ENCODE measurements at regions not wholly inside any gene's neighbourhood (a gene's known extent, or its start where the extent isn't known, plus 50 kb on each side); places are given as distances from the start of the nearest gene placed in this dataset.

GRCh38 chr12:33832900-33833299, 189.4 kb upstream of the ALG10 start:
- DNase-seq (ENCODE audit: low spot score) (no peak), ATAC-seq (no peak)
- TF ChIP-seq EZH2phosphoT487 (IDR thresholded peaks at IDR 0.05; ENCODE audit: unreplicated experiment) (no peak), ZNF462 (CRISPR knock-in tag; IDR thresholded peaks at IDR 0.05) (no peak), ZNF331 (CRISPR knock-in tag; IDR thresholded peaks at IDR 0.05; ENCODE audit: low read depth) (no peak), CREB1 (CRISPR knock-in tag; IDR thresholded peaks at IDR 0.05; ENCODE audit: low read depth) (no peak), EZH2 (IDR thresholded peaks at IDR 0.05; ENCODE audit: low read depth, unreplicated experiment) (no peak), NANOG (IDR thresholded peaks at IDR 0.05; ENCODE audit: borderline replicate concordance) (no peak), POLR2AphosphoS5 (IDR thresholded peaks at IDR 0.05; ENCODE audit: low read depth) (no peak), ETS1 (IDR thresholded peaks at IDR 0.05) (no peak), ZNF114 (CRISPR knock-in tag; IDR thresholded peaks at IDR 0.05) (no peak), CTCF (conservative IDR thresholded peaks at IDR 0.05; ENCODE audit: low read depth in 2 of 2) (no peak), STAT1 (IDR thresholded peaks at IDR 0.05; ENCODE audit: unreplicated experiment) (no peak), JUNB (IDR thresholded peaks at IDR 0.05; ENCODE audit: unreplicated experiment) (no peak), REST (IDR thresholded peaks at IDR 0.05; ENCODE audit: unreplicated experiment) (no peak)
- H2AFZ ChIP-seq, result no peak overlapping the region
- no peaks in the 10 kb centered on the region for H3K36me3 ChIP-seq (ENCODE audit: insufficient read depth)
- no peaks in the 10 kb centered on the region for H3K36me3 Mint-ChIP-seq (ENCODE audit: low read depth)
- no peaks in the 10 kb centered on the region for H3K27me3 ChIP-seq (ENCODE audit: insufficient read depth)
- H3K27me3 Mint-ChIP-seq (ENCODE audit: insufficient read depth, low read depth, poor library complexity), result no peaks in the 10 kb centered on the region
- no peaks in the 10 kb centered on the region for H3K4me1 ChIP-seq (ENCODE audit: insufficient read depth)
- H3K4me3 Mint-ChIP-seq, result no peak overlapping the region
- H3K4me2 ChIP-seq, result no peak overlapping the region
- no peaks in the 10 kb centered on the region for H3K9me2 ChIP-seq (ENCODE audit: insufficient read depth)
- H4K20me1 ChIP-seq (replicated peaks; ENCODE audit: insufficient read depth), result no peaks in the 10 kb centered on the region
- H3F3A ChIP-seq (replicated peaks; ENCODE audit: low read depth), result no peaks in the 10 kb centered on the region
- no peaks in the 10 kb centered on the region for H3K79me2 ChIP-seq (replicated peaks; ENCODE audit: insufficient read depth)
- H3K4me1 Mint-ChIP-seq, result no peaks in the 10 kb centered on the region
- H3K27ac ChIP-seq (ENCODE audit: low read depth), result no peak overlapping the region
- H3K9me3 Mint-ChIP-seq, result no peaks in the 10 kb centered on the region
- no peak overlapping the region for H3K4me3 ChIP-seq
- no peak overlapping the region for H3K27ac Mint-ChIP-seq
